ENCODE measurements at regions not wholly inside any gene's neighbourhood (a gene's known extent, or its start where the extent isn't known, plus 50 kb on each side); places are given as distances from the start of the nearest gene placed in this dataset.

GRCh38 chr11:22089609-22090008 lies 103.3 kb upstream of the ANO5 start:
- TF ChIP-seq YY1 (IDR thresholded peaks at IDR 0.05; ENCODE audit: low read depth) (no peak), EZH2phosphoT487 (IDR thresholded peaks at IDR 0.05; ENCODE audit: borderline replicate concordance, low read depth) (no peak), GATA2 (CRISPR knock-in tag; IDR thresholded peaks at IDR 0.05) (no peak), CTCF (IDR thresholded peaks at IDR 0.05) (no peak), FOSL2 (IDR thresholded peaks at IDR 0.05; ENCODE audit: borderline replicate concordance, low read depth) (no peak), EP300 (IDR thresholded peaks at IDR 0.05; ENCODE audit: borderline replicate concordance in 1 of 2, low read depth in 1 of 2, low read length in 1 of 2) (no peak), RAD21 (IDR thresholded peaks at IDR 0.05; ENCODE audit: low read length) (no peak), SIN3A (IDR thresholded peaks at IDR 0.05; ENCODE audit: borderline replicate concordance, low read depth, low read length) (no peak), REST (IDR thresholded peaks at IDR 0.05; ENCODE audit: low read depth, low read length) (no peak)
